HG03280 (cell line): ENCODE measurements at regions not wholly inside any gene's neighbourhood (a gene's known extent, or its start where the extent isn't known, plus 50 kb on each side); places are given as distances from the start of the nearest gene placed in this dataset.

Experiments used
- ATAC-seq: cut with Tn5 transposase; IDR thresholded peaks from one replicate; pipeline ENCODE4 v1.9.1; 2021; ENCODE audit warnings: mild to moderate bottlenecking, moderate library complexity; ENCODE audit not compliant: unreplicated experiment

DNA sequence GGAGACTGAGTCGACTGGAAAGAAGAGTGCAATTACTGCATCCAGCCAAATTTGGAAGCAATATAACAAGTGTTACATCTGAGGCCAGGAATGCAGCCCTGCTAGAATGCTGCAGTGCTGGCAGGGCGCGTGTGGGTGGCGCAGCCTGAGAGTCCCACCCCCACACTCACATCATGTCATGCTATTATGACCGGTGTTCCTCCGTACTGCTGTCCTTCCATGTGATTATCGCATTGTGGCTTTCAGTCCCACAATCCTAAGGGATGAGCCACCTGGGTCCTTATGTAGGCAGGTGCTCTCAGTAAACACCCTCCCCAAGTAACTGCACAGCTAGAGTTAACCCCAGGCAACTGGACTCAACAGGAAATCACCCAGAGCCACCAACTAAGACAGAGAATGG lies 122.6 kb upstream of the CPEB2 start:
- ATAC-seq = no peak

DNA sequence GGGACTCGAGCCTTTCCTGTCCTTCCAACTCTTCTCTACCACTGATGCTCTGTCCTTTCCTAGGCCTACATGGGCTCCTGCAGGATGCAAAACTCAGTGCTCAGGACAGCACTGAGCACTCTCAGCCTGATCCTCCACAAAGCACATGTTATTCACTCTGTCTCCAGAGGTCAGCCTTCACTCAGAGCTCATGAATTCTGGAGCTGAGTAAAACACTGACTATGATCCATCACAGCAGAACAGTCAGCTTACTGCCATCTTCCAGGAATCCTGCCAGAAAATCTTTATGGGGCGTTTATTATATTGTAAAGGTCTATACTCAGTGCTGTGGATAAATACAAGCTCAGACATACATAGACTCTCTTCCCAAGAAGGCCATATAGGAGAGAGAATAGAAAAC lies 121.5 kb upstream of the CPEB2 start:
- ATAC-seq = no peak

DNA sequence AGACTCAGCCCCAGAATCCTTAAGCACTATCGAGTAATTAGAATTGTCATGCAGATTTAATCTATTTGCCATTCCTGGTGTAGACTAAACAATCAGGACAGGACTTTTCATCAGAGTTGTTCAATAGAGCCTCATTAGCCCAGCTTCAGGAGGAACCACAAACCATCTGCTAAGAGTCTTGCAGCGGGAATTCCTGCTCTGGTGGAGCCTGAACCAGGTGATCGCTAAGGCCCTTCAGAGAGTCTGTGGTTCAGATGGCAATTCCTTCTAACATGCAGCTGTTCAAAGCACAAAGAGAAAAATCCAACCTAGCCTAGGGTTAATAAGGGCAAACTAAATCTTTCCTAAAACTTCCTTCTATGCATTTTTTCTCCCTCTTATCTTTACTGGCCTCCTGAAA lies 119.1 kb upstream of the CPEB2 start:
- no peak for ATAC-seq

DNA sequence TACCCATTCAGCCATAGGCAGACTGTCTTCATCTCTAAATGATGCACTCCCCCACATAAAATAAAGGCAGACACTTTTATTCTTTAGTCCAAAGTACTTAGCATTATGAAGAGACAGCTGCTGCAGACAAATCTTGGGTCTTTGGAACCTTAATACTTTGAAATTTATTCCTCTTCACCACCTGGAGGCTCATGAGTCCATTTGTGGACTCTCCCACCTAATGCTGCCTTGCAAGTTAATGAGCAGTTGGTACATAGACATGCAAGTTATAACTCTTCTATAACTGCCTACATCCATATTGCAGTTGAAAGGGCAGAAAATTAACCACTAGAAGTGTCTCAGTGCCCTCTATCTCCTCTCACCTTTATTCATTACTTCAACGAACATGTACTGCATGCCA lies 118.6 kb upstream of the CPEB2 start:
- ATAC-seq = no peak

DNA sequence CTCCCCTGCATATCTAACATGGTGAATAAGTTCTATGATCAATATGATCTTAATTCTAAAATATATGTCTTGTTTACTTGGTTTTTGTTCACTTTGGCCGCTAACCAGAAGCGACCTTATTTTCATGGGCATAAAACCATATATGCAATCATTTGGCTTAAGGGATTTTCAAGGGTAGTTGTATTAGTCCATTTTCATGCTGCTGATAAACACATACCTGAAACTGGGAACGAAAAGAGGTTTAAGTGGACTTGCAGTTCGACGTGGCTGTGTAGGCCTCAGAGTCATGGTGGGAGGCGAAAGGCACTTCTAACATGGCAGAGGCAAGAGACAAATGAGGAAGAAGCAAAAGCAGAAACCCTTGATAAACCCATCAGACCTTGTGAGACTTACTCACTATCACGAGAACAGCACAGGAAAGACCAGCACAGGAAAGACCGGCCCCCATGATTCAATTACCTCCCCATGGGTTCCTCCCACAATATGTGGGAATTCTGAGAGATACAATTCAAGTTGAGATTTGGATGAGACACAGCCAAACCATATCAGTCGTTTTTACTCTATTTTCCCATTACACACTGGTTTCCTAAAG lies 114.3 kb upstream of the CPEB2 start:
- no peak for ATAC-seq

DNA sequence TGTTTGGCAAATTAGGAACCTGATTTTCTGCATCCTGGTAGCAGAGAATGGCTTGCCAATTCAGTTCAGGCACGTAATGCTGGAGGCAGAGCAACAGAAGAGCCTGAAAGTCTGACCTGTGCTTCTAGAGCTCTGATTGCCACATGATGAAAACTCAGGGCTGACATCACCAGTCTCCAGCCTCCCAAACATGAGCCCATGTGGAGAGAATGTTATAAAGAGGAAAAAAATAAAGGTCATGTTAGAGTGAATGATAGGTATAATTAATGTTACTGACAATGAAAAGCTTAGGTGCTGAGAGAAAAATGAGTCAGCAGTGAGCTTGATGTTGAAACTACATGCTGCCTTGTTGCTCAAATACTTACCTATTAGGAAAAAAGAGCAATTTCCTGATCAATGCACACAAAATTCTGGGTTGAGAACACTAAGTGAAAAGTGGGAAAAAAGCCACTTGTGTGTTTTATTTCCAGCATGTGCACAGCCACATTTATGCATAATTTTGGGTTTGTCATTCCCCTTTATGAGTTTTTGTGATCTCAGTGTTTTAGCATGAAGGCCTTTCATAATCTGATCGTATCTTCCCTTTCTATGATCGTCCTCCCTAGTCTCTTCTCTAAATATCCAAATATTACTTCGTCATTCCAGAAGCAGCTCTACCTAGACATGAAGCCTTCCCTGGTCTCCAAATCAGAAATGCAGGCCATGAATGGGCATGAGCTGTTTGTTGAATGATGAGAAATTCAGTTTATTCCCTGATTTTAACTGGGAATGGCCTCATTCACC lies 113.3 kb upstream of the CPEB2 start:
- ATAC-seq = no peak

DNA sequence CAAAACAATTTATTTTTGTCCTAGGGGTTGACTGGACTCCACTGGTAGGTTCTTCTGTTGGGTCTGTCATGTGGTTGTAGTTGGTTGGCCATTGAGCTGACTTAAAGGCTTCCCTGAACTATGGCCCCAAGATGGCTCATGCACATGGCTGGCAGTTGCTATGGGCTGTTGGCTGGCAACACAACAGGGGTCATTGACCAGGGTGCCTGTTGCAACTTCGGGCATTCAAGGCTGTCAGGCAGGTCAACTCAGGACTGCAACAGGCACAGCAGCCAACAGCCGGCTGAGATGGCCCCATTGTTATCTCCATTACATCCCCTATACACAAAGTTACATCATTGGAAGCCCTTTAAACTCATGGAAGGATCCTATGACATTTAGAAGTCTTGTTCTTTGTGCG lies 109.7 kb upstream of the CPEB2 start:
- ATAC-seq = no peak

DNA sequence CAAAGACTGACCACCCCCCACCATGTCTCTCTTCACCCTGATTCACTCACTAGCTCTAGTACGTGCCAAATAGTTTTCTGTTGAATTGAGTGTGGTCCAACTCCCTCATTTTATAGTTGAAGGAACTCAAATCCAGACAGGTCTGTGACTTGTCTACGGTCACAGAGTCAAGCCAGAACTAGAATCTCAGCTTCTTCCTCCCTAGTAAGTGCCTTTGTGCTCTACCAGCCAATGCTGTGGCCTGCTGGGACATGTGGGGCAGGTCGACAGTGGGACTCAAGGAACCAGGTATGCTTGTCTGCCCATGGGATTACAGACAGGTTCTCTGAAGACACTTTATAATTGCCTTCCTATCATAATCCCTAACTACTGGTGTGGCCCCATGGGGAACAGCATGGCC lies 108.6 kb upstream of the CPEB2 start:
- ATAC-seq = no peak

DNA sequence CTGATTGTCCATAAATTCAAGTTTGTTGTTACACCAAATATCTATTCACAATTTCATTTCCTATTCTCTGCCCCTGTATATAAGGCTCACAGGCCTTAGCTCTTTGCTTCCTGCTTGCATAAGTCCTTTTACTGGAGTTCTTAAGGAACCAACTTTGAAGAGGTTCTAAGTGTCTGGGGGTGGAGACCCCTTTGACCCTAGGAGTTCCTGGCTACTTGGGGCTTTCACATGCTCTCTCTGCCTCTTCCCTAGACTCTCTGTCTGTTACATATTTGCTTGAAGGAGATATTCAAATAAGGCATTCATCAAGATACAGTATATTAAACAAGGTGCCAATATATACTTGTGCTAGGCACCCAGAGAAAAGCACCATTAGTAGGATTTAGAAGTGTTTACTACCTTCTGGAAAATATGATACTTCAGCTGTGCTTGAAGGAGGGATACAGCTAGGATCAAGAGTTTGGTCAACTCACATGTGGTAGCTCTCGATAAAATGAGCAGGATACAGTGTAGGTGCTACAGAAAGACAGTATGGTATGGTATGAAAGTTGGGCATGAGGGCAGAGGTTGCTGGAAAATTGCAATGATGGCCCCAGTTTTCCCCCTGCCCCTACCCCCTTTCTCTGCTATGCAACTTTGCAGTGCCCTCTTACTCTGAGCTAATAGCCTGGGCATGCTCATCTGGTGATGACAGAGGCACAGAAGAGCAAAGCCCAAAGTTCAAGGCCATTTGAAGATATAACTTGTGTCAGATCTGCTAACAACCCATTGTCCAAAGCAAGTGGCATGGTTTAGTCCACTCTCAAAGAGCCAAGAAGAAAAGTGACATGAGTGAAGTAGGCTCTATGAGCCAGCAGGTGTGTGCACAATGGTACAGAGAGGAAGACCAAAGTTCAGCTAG lies 107.6 kb upstream of the CPEB2 start:
- ATAC-seq = no peak

DNA sequence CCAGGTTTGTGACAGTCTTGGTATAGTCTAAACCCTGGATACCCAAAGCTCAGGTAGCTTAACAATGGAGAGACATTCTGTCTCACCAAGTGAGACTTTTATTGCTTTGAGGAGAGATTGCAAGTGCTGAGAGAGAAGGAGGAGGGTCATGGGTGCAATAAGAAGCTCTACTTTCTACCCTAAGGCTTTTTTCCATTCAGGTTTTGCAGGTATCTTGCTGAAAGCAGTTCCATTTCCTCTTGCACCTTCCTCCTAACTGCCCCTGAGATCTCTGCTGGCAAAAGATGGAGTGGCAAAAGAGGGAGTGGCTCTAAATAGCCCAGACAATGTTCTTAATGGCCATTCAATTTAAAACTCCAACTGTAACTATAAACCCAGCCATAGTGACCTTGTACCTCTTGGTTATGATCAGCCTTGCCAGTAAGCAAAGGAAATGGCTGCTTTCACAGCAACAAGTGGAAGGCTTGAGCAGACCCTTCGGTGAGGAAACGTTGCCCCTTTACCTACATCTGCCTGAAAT lies 105.6 kb upstream of the CPEB2 start:
- no peak for ATAC-seq

DNA sequence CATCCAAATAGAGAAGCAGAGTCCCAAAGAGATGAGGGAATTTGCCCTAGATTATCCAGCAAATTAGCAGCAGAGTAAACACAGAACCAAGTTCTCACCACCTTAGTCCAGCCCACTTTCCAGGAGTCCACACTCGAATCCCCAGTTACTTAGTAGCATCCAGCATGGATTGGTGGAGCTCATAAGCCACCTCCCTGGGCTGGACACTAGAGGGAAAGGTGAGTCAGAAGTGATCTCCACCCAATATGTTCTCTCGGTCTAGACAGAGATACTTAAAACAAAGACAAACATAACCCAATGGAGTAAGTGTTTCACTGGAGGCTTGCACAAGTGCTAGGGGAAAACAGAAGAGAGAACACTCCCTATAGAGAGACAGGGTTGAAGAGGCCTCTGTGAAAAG lies 105.1 kb upstream of the CPEB2 start:
- ATAC-seq = no peak

DNA sequence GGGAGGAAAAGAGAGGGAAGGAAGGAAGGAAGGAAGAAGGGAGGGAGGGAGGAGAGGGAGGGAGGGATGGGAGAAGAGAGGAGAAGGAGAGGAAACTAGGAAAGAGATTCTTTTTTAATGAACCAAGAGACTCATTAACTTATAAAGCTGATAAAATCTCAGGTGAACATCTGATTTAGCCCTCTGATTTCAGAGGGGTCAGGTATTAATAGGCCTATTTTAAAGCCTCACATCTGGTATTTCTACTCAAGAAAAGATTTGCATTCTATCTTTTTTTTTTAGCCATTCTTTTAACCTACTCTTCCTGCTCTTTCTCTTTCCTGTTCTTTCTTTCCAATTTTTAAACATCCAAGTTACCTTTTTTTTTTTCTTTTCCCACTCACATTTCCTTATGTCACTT lies 103.3 kb upstream of the CPEB2 start:
- no peak for ATAC-seq

DNA sequence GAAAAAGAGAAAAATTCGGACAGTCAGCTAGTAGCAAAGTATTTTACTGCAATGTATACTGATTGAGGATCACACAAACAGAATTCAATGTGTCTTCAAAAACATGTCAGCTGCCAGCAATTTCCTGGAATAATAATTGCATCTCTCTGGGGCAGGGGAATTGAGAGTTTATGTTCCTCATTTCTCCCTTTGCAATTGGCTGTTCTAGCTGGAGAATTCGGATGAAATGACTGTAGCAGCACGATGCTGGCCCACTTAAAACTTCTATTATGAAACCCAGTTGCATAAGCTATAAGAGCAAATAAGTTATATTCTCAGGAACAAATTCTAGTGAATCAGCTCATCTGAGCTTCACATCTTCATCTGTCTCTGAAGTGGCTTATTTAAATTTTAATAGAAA lies 99.9 kb upstream of the CPEB2 start:
- ATAC-seq = no peak

DNA sequence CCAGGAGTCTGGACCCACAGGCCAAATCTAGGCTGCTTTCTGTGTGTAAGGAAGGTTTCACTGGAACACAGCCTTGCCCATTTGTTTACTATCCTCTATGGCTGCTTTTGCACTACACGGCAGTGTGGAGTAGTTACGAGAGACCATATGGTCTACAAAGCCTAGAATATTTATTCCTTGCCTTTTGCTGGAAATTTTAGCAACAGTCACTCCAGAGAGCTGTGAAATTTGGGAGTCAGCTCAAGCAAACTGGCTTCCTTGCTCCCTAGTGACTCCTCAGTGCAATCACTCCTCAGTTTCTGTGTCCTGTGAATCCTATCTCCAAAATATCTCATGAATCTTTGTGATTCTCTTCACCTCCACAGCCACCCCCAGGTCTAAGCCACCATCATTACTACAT lies 99.0 kb upstream of the CPEB2 start:
- no peak for ATAC-seq

DNA sequence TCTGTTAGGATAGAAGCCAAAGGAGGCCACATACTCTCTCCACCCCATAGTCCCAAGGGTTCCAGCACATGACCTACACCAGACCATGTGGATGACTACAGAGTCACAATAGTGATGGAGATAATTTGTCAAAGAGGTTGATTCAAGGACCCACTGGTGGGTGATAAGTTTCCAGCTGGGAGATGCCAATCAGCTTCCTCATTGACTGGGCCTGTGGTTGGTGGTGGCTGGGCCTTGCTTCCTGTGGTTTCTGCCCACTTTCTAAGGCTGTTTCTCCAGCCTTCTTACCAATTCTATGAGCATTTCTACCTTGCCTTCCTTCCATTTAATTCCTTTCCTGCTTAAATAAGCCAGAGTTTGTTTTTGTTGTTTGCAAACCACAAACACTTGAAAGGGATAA lies 95.5 kb upstream of the CPEB2 start:
- ATAC-seq = no peak

DNA sequence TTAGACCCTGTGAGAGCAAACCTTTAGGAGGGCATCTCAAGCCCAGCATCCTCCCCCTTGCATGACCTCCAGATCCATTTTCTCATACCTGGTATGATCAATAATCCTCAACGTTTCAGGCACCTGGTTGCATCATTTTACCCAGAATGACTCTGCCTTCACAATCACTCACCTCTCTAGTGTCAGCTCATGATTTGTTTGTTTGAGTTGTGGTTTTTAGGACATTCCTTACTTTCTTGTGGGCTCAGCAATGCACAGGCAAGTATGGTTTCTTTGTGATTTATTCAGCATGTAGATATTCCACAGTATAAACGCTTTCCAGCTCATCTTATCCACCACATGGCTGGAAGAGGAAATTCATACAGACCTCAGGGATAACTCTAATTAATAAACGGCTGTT lies 93.6 kb upstream of the CPEB2 start:
- ATAC-seq = no peak

DNA sequence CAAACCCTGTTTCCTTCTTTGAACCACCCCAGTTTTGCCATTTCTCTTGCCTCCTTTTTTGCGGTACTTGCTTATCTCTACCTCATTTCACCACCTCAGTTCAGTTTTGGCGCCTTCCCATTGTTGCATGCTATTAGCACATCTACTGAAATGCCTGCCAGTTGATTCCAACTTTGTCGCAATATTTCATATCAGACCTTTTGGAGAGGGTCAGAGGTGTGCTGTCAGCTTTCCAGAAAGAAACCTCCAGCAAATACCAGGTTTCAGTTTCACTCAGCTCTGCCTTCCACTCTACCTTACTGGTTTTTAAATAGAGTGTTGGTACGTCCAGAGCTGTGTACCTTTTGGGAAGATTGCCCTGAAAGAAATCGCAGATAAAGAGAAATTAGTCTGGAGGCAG lies 91.9 kb upstream of the CPEB2 start:
- ATAC-seq = no peak

DNA sequence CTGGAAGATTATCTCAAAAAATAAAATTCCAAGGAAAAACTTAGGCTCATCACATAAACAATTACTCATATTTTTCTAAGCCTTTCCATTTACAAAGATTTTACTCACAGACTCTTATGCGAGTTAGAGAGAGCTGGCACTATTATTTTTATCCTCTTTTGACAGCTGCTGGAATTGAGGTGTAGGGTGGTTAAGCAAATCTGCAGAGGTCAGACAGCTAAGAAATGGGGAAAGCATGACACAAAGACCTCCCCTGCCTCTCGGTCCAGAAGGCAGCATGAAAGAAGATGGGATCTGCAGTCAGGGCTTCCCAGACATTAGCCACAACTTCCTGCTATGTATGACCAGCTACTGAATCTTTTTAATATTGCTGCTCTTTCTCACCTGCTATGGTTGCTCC lies 89.9 kb upstream of the CPEB2 start:
- no peak for ATAC-seq

DNA sequence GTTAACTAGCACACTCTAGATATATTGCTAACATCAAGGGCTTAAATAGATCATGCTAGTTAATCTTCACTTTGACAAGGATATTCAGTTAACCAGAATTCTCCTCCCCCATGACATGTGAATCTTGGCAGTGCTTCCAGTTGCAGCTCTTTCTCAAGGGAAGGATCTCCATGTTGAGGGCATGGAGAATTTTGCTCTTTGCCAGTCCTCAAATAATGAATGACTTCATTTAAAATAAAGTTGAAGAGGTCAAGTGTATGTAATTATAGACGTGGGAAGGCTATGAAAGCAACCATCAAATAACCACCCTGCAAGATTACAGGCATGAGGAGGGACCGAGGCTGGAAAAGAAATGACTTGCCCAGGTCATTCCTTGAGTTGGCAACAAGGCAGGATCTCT lies 87.3 kb upstream of the CPEB2 start:
- no peak for ATAC-seq

DNA sequence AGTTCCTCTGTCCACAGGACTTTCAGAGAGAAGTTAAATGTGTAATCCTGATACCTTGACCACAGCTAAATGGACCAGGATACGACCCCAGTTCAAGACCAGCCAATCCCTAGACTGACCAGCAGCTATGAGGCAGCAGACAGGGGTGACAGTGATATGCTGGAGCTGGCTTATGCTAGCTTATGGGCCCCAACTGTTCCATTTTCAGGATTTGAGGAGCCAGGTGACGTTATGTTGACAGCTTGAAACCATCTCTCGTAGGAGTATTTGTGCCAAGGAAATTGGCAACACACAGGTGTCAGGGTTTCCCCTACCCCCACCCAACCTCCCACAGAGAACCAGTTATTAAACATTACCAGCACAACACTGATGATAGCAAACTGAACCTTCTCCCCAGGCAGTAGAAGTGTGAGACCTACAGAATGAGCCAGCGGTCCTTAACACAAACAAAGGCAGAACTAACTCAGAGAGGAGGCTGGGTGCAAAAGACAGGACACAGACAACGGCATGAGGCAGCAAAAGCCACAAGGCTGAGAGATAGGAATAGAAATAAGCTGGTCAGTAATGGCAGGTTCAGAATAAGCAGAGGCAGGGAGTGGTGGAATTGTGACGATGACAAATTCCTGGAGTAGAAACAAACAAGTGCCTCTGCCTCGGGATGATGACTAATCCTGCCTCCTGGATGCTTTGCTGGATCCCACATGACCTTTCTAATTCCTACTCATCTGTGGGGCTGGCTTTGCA lies 85.6 kb upstream of the CPEB2 start:
- ATAC-seq = no peak

DNA sequence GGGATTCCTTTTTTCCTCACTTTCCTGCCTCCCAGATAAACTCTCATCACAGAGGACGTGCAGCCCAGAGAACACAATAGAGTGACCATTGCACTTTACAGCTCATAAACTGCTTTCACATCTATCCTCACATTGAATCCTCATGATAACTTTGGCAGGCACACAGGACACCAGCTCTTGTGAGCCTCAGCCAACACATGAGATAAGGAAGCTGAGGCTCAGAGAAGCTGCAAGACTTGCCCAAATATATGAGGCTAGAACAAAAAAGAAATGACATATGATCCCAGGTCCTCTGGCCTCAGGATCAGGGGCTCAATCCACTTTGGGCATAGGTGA lies 85.0 kb upstream of the CPEB2 start:
- ATAC-seq = no peak
